ENCODE measurements at regions not wholly inside any gene's neighbourhood (a gene's known extent, or its start where the extent isn't known, plus 50 kb on each side); places are given as distances from the start of the nearest gene placed in this dataset.

- no peak for ATAC-seq
Measured at GRCh38 chr11:60594998-60595642, 79.9 kb downstream of the MS4A13 start.

More at GRCh38 chr11:60594998-60595642, 79.9 kb downstream of the MS4A13 start:
- no peak overlapping the region for H3K4me2 ChIP-seq
- no peaks in the 10 kb centered on the region for H3K79me2 ChIP-seq (replicated peaks; ENCODE audit: insufficient read depth)
- no peak overlapping the region for H3K4me3 Mint-ChIP-seq
- TF ChIP-seq ZNF462 (CRISPR knock-in tag; IDR thresholded peaks at IDR 0.05) (no peak), EZH2phosphoT487 (IDR thresholded peaks at IDR 0.05; ENCODE audit: unreplicated experiment) (no peak), ZNF331 (CRISPR knock-in tag; IDR thresholded peaks at IDR 0.05; ENCODE audit: low read depth) (no peak), JUNB (IDR thresholded peaks at IDR 0.05; ENCODE audit: unreplicated experiment) (no peak), NANOG (IDR thresholded peaks at IDR 0.05; ENCODE audit: borderline replicate concordance) (no peak), EZH2 (IDR thresholded peaks at IDR 0.05; ENCODE audit: low read depth, unreplicated experiment) (no peak), STAT1 (IDR thresholded peaks at IDR 0.05; ENCODE audit: unreplicated experiment) (no peak), POLR2AphosphoS5 (IDR thresholded peaks at IDR 0.05; ENCODE audit: low read depth) (no peak), CREB1 (CRISPR knock-in tag; IDR thresholded peaks at IDR 0.05; ENCODE audit: low read depth) (no peak), REST (IDR thresholded peaks at IDR 0.05; ENCODE audit: unreplicated experiment) (no peak), ZNF114 (CRISPR knock-in tag; IDR thresholded peaks at IDR 0.05) (no peak)
- TF ChIP-seq, protein P1, sequence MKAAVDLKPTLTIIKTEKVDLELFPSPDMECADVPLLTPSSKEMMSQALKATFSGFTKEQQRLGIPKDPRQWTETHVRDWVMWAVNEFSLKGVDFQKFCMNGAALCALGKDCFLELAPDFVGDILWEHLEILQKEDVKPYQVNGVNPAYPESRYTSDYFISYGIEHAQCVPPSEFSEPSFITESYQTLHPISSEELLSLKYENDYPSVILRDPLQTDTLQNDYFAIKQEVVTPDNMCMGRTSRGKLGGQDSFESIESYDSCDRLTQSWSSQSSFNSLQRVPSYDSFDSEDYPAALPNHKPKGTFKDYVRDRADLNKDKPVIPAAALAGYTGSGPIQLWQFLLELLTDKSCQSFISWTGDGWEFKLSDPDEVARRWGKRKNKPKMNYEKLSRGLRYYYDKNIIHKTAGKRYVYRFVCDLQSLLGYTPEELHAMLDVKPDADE (IDR thresholded peaks at IDR 0.05) = no peak
- TF ChIP-seq, protein P2, sequence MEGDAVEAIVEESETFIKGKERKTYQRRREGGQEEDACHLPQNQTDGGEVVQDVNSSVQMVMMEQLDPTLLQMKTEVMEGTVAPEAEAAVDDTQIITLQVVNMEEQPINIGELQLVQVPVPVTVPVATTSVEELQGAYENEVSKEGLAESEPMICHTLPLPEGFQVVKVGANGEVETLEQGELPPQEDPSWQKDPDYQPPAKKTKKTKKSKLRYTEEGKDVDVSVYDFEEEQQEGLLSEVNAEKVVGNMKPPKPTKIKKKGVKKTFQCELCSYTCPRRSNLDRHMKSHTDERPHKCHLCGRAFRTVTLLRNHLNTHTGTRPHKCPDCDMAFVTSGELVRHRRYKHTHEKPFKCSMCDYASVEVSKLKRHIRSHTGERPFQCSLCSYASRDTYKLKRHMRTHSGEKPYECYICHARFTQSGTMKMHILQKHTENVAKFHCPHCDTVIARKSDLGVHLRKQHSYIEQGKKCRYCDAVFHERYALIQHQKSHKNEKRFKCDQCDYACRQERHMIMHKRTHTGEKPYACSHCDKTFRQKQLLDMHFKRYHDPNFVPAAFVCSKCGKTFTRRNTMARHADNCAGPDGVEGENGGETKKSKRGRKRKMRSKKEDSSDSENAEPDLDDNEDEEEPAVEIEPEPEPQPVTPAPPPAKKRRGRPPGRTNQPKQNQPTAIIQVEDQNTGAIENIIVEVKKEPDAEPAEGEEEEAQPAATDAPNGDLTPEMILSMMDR (conservative IDR thresholded peaks at IDR 0.05; ENCODE audit: low read depth in 2 of 2) = no peak
- H2AFZ ChIP-seq = no peak overlapping the region; the same call in 1 of the 2 replicates
- H3K36me3 Mint-ChIP-seq (ENCODE audit: low read depth) = no peaks in the 10 kb centered on the region
- no peaks in the 10 kb centered on the region for H4K20me1 ChIP-seq (replicated peaks; ENCODE audit: insufficient read depth)
- no peak overlapping the region for H3K27ac Mint-ChIP-seq
- H3K4me1 ChIP-seq (ENCODE audit: insufficient read depth) = no peaks in the 10 kb centered on the region
- no peak overlapping the region for H3K4me3 ChIP-seq
- no peaks in the 10 kb centered on the region for H3K9me2 ChIP-seq (ENCODE audit: insufficient read depth)
- DNase-seq (ENCODE audit: low spot score) = no peak
- H3K27me3 ChIP-seq (ENCODE audit: insufficient read depth) = no peaks in the 10 kb centered on the region
- peaks cover 3% of the 10 kb centered on the region for H3K27me3 Mint-ChIP-seq (ENCODE audit: insufficient read depth, low read depth, poor library complexity)
- no peak overlapping the region for H3K27ac ChIP-seq (ENCODE audit: low read depth)
- H3F3A ChIP-seq (replicated peaks; ENCODE audit: low read depth) = no peaks in the 10 kb centered on the region
- H3K36me3 ChIP-seq (ENCODE audit: insufficient read depth) = no peaks in the 10 kb centered on the region
- no peaks in the 10 kb centered on the region; the same call in 2 of the 3 replicates for H3K9me3 Mint-ChIP-seq
- no peaks in the 10 kb centered on the region for H3K4me1 Mint-ChIP-seq
